IMR-90 (cell line): ENCODE measurements at regions not wholly inside any gene's neighbourhood (a gene's known extent, or its start where the extent isn't known, plus 50 kb on each side); places are given as distances from the start of the nearest gene placed in this dataset.

Experiments
- ATAC-seq: fragments of 200-7000 bp; cut with Tn5 transposase; 2 replicates; pipeline ENCODE4 v1.9.1; 2020; ENCODE audit warnings: low read depth, mild to moderate bottlenecking, moderate library complexity
- BruUV-seq: library from RNA; stranded (reverse); fragments of 400-500 nt; replicated peaks from 2 replicates; lab custom pipeline; 2021; lab: Mats Ljungman, UMichigan
- CTCF ChIA-PET: fragments of 300-600 bp; formaldehyde crosslinking; extraction: SDS; loops from one replicate; lab custom pipeline; 2021; ENCODE audit warnings: antibody characterized with exemption; lab: Yijun Ruan, JAX
- POLR2A ChIA-PET: fragments of 300-600 bp; sonication (Branson Sonifier 250); formaldehyde crosslinking; loops from one replicate; lab custom pipeline; 2022; ENCODE audit warnings: antibody characterized with exemption; ENCODE audit not compliant: unreplicated experiment; lab: Charles Lee
- DNase-seq: peaks from one replicate; pipeline ENCODE4 v3.0.0; 2013
- H2AFZ ChIP-seq: replicated peaks from 2 replicates; pipeline ENCODE3; 2013; ENCODE audit warnings: low read length, mild to moderate bottlenecking; ENCODE audit not compliant: poor library complexity
- H2AK5ac ChIP-seq: 2 replicates; pipeline ENCODE4 v1.6.1; 2013; ENCODE audit warnings: low read depth, low read length, inconsistent platforms
- H2AK9ac ChIP-seq: replicated peaks from 2 replicates; pipeline ENCODE3; 2013; ENCODE audit warnings: mild to moderate bottlenecking, low read depth, low read length, moderate library complexity; ENCODE audit not compliant: poor library complexity
- H2BK120ac ChIP-seq: 2 replicates; pipeline ENCODE4 v1.6.1; 2013; ENCODE audit warnings: low read depth, low read length, inconsistent platforms
- H2BK15ac ChIP-seq: 3 replicates; pipeline ENCODE4 v1.6.1; 2013; ENCODE audit warnings: low read depth, low read length, inconsistent platforms
- H2BK20ac ChIP-seq: 2 replicates; pipeline ENCODE4 v1.6.1; 2013; ENCODE audit warnings: low read depth, mild to moderate bottlenecking, inconsistent platforms, low read length, moderate library complexity
- H2BK5ac ChIP-seq: 2 replicates; pipeline ENCODE4 v1.6.1; 2013; ENCODE audit warnings: mild to moderate bottlenecking, low read depth, low read length, inconsistent platforms; ENCODE audit not compliant: poor library complexity, severe bottlenecking
- H3K14ac ChIP-seq: replicated peaks from 2 replicates; pipeline ENCODE4 v1.6.1; 2013; ENCODE audit warnings: low read depth, low read length, inconsistent platforms
- H3K18ac ChIP-seq: 2 replicates; pipeline ENCODE4 v1.6.1; 2013; ENCODE audit warnings: low read depth, low read length, control low read depth
- H3K23ac ChIP-seq: 2 replicates; pipeline ENCODE4 v1.6.1; 2013; ENCODE audit warnings: low read depth, low read length, inconsistent platforms
- H3K27ac ChIP-seq: 2 replicates; pipeline ENCODE4 v1.5.1; 2013; ENCODE audit warnings: mild to moderate bottlenecking, control low read depth, low read length; ENCODE audit not compliant: insufficient read depth
- H3K27me3 ChIP-seq: 2 replicates; pipeline ENCODE4 v1.6.1; 2013; ENCODE audit warnings: low read length; ENCODE audit not compliant: control insufficient read depth, insufficient read depth
- H3K36me3 ChIP-seq: 2 replicates; pipeline ENCODE4 v1.6.1; 2013; ENCODE audit warnings: low read length, mixed read lengths; ENCODE audit not compliant: control insufficient read depth, insufficient read depth
- H3K4ac ChIP-seq: 2 replicates; pipeline ENCODE4 v1.6.1; 2013; ENCODE audit warnings: low read depth, low read length, inconsistent platforms
- H3K4me1 ChIP-seq: 2 replicates; pipeline ENCODE4 v1.6.1; 2013; ENCODE audit warnings: low read length, mixed read lengths; ENCODE audit not compliant: control insufficient read depth, insufficient read depth
- H3K4me2 ChIP-seq: 2 replicates; pipeline ENCODE4 v1.6.1; 2013; ENCODE audit warnings: low read depth, mild to moderate bottlenecking, control low read depth, low read length, moderate library complexity
- H3K4me3 ChIP-seq: 2 replicates; pipeline ENCODE4 v1.5.1; 2013; ENCODE audit warnings: low read depth, mild to moderate bottlenecking, control low read depth, low read length, moderate library complexity; ENCODE audit not compliant: insufficient read depth
- H3K56ac ChIP-seq: 2 replicates; pipeline ENCODE4 v1.6.1; 2013; ENCODE audit warnings: low read length, inconsistent platforms; ENCODE audit not compliant: insufficient read depth; ENCODE audit errors: extremely low read depth
- H3K79me1 ChIP-seq, 2 experiments: 2 replicates each; pipeline ENCODE4 v1.6.1; 2013; ENCODE audit warnings: low read length in 2 of 2, inconsistent platforms in 1 of 2, low read depth in 1 of 2
- H3K9ac ChIP-seq: 2 replicates; pipeline ENCODE4 v1.6.1; 2013; ENCODE audit warnings: low read depth, low read length, control low read depth
- H3K9me1 ChIP-seq: 2 replicates; pipeline ENCODE4 v1.6.1; 2013; ENCODE audit warnings: low read length, inconsistent platforms; ENCODE audit not compliant: insufficient read depth
- H3K9me3 ChIP-seq: 2 replicates; pipeline ENCODE4 v1.6.1; 2013; ENCODE audit warnings: low read length; ENCODE audit not compliant: control insufficient read depth, insufficient read depth
- H4K20me1 ChIP-seq: 2 replicates; pipeline ENCODE4 v1.6.1; 2013; ENCODE audit warnings: low read length, inconsistent platforms; ENCODE audit not compliant: insufficient read depth
- H4K5ac ChIP-seq: 2 replicates; pipeline ENCODE4 v1.6.1; 2013; ENCODE audit warnings: mild to moderate bottlenecking, low read depth, low read length, control low read depth
- H4K8ac ChIP-seq, 2 experiments: 2 replicates each; pipeline ENCODE4 v1.6.1; 2013; ENCODE audit warnings: low read depth in 2 of 2, low read length in 2 of 2, control low read depth in 1 of 2, inconsistent platforms in 1 of 2
- H4K91ac ChIP-seq: 2 replicates; pipeline ENCODE4 v1.6.1; 2013; ENCODE audit warnings: low read depth, low read length, inconsistent platforms; ENCODE audit not compliant: insufficient read depth
- BHLHE40 ChIP-seq: fragments of 150-350 bp; IDR thresholded peaks from 2 replicates; pipeline ENCODE4 v1.6.1; 2016; ENCODE audit warnings: mild to moderate bottlenecking, low read depth, low read length
- CEBPB ChIP-seq: IDR thresholded peaks from 2 replicates; pipeline ENCODE4 v1.6.1; 2012; ENCODE audit warnings: low read depth, low read length, improper control_type of control experiment
- CHD1 ChIP-seq: IDR thresholded peaks from 2 replicates; pipeline ENCODE4 v1.6.1; 2012; ENCODE audit warnings: low read depth, low read length, improper control_type of control experiment
- CTCF ChIP-seq: conservative IDR thresholded peaks from 2 replicates; pipeline ENCODE4 v1.5.1; 2012; ENCODE audit warnings: mild to moderate bottlenecking, low read depth, low read length, improper control_type of control experiment
- FOS ChIP-seq: fragments of 150-350 bp; IDR thresholded peaks from 2 replicates; pipeline ENCODE4 v1.6.1; 2016; ENCODE audit warnings: low read depth, low read length
- MAFK ChIP-seq: IDR thresholded peaks from 2 replicates; pipeline ENCODE4 v1.6.1; 2012; ENCODE audit warnings: low read depth, low read length, improper control_type of control experiment
- MAZ ChIP-seq: IDR thresholded peaks from 2 replicates; pipeline ENCODE4 v1.6.1; 2012; ENCODE audit warnings: low read depth, mild to moderate bottlenecking, low read length, improper control_type of control experiment, moderate library complexity, borderline replicate concordance
- MXI1 ChIP-seq: IDR thresholded peaks from 2 replicates; pipeline ENCODE4 v1.6.1; 2012; ENCODE audit warnings: low read depth, mild to moderate bottlenecking, low read length, moderate library complexity, borderline replicate concordance
- NFE2L2 ChIP-seq: fragments of 150-350 bp; IDR thresholded peaks from 2 replicates; pipeline ENCODE4 v1.6.1; 2016; ENCODE audit warnings: low read depth, mild to moderate bottlenecking, low read length
- POLR2A ChIP-seq: IDR thresholded peaks from 2 replicates; pipeline ENCODE4 v1.6.1; 2012; ENCODE audit warnings: mild to moderate bottlenecking, low read depth, low read length
- RAD21 ChIP-seq: IDR thresholded peaks from 2 replicates; pipeline ENCODE4 v1.6.1; 2012; ENCODE audit warnings: low read length, improper control_type of control experiment
- RCOR1 ChIP-seq: IDR thresholded peaks from 2 replicates; pipeline ENCODE4 v1.6.1; 2012; ENCODE audit warnings: mild to moderate bottlenecking, low read length, improper control_type of control experiment; ENCODE audit not compliant: insufficient replicate concordance
- RFX5 ChIP-seq: IDR thresholded peaks from 2 replicates; pipeline ENCODE4 v1.8.0; 2012; ENCODE audit warnings: low read depth, mild to moderate bottlenecking, low read length, moderate library complexity
- SMC3 ChIP-seq: fragments of 150-350 bp; IDR thresholded peaks from 2 replicates; pipeline ENCODE4 v1.6.1; 2016; ENCODE audit warnings: low read depth, mild to moderate bottlenecking, antibody characterized with exemption, low read length, moderate library complexity
- USF2 ChIP-seq: fragments of 150-350 bp; IDR thresholded peaks from 2 replicates; pipeline ENCODE4 v1.6.1; 2017; ENCODE audit warnings: mild to moderate bottlenecking, antibody characterized with exemption, low read length, low read depth
- WGBS, 2 experiments: methylation state at CpG; one replicate each; pipeline versions ENCODE4 v1.1.5 to v1.1.7; 2013; ENCODE audit warnings: missing lambda C conversion rate in 2 of 2; ENCODE audit not compliant: insufficient read length in 1 of 2; ENCODE audit errors: extremely low coverage in 2 of 2; 5-methylcytosine and 5-hydroxymethylcytosine counted together
- dilution Hi-C: fragments of 300-500 bp; cut with HindIII; formaldehyde crosslinking; loops from one replicate; pipeline ENCODE4 v1.14.3; 2018; ENCODE audit warnings: low sequenced_read_pairs; ENCODE audit not compliant: unreplicated experiment
- in situ Hi-C: fragments of 300-500 bp; cut with MboI; formaldehyde crosslinking; loops from 3 replicates; pipeline ENCODE4 v1.14.3; 2019; ENCODE audit warnings: low sequenced_read_pairs, inconsistent platforms, mixed read lengths
- intact Hi-C: fragments of 100-400 bp; cut with micrococcal nuclease; formaldehyde crosslinking; loops from 2 replicates; pipeline ENCODE4 v1.10.0; 2022

- no peak overlapping the region for H4K8ac ChIP-seq
- no peak overlapping the region for H4K5ac ChIP-seq
- H3K4me3 ChIP-seq, result no peak overlapping the region
- H2BK20ac ChIP-seq, result no peak overlapping the region
- no peak overlapping the region for H3K18ac ChIP-seq
- no peaks in the 10 kb centered on the region for H3K9me1 ChIP-seq
- TF ChIP-seq USF2 (no peak), RCOR1 (no peak), NFE2L2 (no peak), RFX5 (no peak), CEBPB (no peak), MAZ (no peak), MAFK (no peak), RAD21 (no peak), CHD1 (no peak), BHLHE40 (no peak), SMC3 (no peak), MXI1 (no peak), CTCF (no peak), POLR2A (no peak), FOS (no peak)
- no peak overlapping the region for H3K4ac ChIP-seq
- in situ Hi-C loops, result no loop called here
- 82% methylated on average over 4 of the region's 7 CpGs; no CpG with 5 or more reads in 1 of the 2 experiments for WGBS, 2 experiments
- no peak overlapping the region for H2BK15ac ChIP-seq
- intact Hi-C loops, result no loop called here
- no peak overlapping the region for H2AK9ac ChIP-seq
- H2BK5ac ChIP-seq, result no peak overlapping the region
- H4K20me1 ChIP-seq, result no peaks in the 10 kb centered on the region
- no peak overlapping the region for H3K9ac ChIP-seq
- H3K23ac ChIP-seq, result no peak overlapping the region
- no peak overlapping the region for H2AFZ ChIP-seq
- no peak overlapping the region for H2AK5ac ChIP-seq
- BruUV-seq, result no TSS peak
- H3K4me2 ChIP-seq, result no peak overlapping the region
- no peaks in the 10 kb centered on the region for H3K36me3 ChIP-seq
- no peaks in the 10 kb centered on the region for H3K4me1 ChIP-seq
- H3K79me1 ChIP-seq, result no peaks in the 10 kb centered on the region
- H3K56ac ChIP-seq, result no peak overlapping the region
- no peak for DNase-seq
- H3K14ac ChIP-seq, result no peak overlapping the region
- dilution Hi-C loops, result no loop called here
- no peak overlapping the region for H3K27ac ChIP-seq
- ATAC-seq, result no peak
- ChIA-PET POLR2A (no interaction called here), CTCF (no interaction called here)
- H2BK120ac ChIP-seq, result no peak overlapping the region
- H3K27me3 ChIP-seq, result no peaks in the 10 kb centered on the region
- H4K91ac ChIP-seq, result no peak overlapping the region
- H3K9me3 ChIP-seq, result no peaks in the 10 kb centered on the region
These were observed 244.1 kb upstream of the IRS2 start for GRCh38 chr13:110030394-110030928.
